Immature natural killer cell (primary cell): ENCODE measurements at regions not wholly inside any gene's neighbourhood (a gene's known extent, or its start where the extent isn't known, plus 50 kb on each side); places are given as distances from the start of the nearest gene placed in this dataset.
"Not testable (repeated sequence)": the region's sequence is repeated elsewhere in the genome, so short reads cannot be mapped to it uniquely, and the experiment has no call there.

ENCODE experiments used
- DNase-seq, 3 donors: peaks; one replicate each; pipeline ENCODE4 v3.0.0; 2022; ENCODE audit warnings: mixed read lengths in 1 of 3
- H3K27ac Mint-ChIP-seq, 6 donors: one replicate each; pipeline ENCODE4 v1.8.0; 2020; ENCODE audit warnings: mixed read lengths in 6 of 6, mild to moderate bottlenecking in 5 of 6, inconsistent platforms in 4 of 6, moderate library complexity in 3 of 6
- H3K27me3 Mint-ChIP-seq, 3 donors: one replicate each; pipeline ENCODE4 v1.8.0; 2020 to 2021; ENCODE audit warnings: low read depth in 3 of 3, mild to moderate bottlenecking in 3 of 3, mixed read lengths in 3 of 3, moderate library complexity in 3 of 3, inconsistent platforms in 1 of 3
- H3K36me3 Mint-ChIP-seq, 3 donors: one replicate each; pipeline ENCODE4 v1.8.0; 2020; ENCODE audit warnings: mixed read lengths in 3 of 3, inconsistent platforms in 2 of 3, mild to moderate bottlenecking in 2 of 3
- H3K4me1 Mint-ChIP-seq, 2 donors: one replicate each; pipeline ENCODE4 v1.8.0; 2020; ENCODE audit warnings: inconsistent platforms in 2 of 2, mild to moderate bottlenecking in 2 of 2, mixed read lengths in 2 of 2, moderate library complexity in 1 of 2
- H3K4me3 Mint-ChIP-seq, 5 donors: one replicate each; pipeline ENCODE4 v1.8.0; 2020; ENCODE audit warnings: mild to moderate bottlenecking in 5 of 5, mixed read lengths in 5 of 5, inconsistent platforms in 3 of 5, moderate library complexity in 3 of 5
- H3K9me3 Mint-ChIP-seq, 6 donors: one replicate each; pipeline ENCODE4 v1.8.0; 2020; ENCODE audit warnings: mild to moderate bottlenecking in 6 of 6, mixed read lengths in 6 of 6, inconsistent platforms in 4 of 6, moderate library complexity in 3 of 6

- peaks cover 7 to 65% (median 31%) of the 10 kb centered on the region in 6 donors for H3K9me3 Mint-ChIP-seq
- H3K36me3 Mint-ChIP-seq, result peaks cover 20 to 37% (median 22%) of the 10 kb centered on the region in 3 donors
- no peak overlapping the region for H3K4me3 Mint-ChIP-seq
- no peak overlapping the region for H3K27ac Mint-ChIP-seq
- H3K4me1 Mint-ChIP-seq, result no peaks in the 10 kb centered on the region
- no peak for DNase-seq
- H3K27me3 Mint-ChIP-seq, result peaks cover 0 to 2% (median 0%) of the 10 kb centered on the region in 3 donors
These were observed 107.0 kb upstream of the ZC3H15 start for GRCh38 chr2:186379052-186379451.

GRCh38 chr2:186380805-186381204 is 105.3 kb upstream of the ZC3H15 start:
- H3K27me3 Mint-ChIP-seq, result peaks cover 0 to 2% (median 0%) of the 10 kb centered on the region in 3 donors
- DNase-seq, result no peak
- peaks cover 22 to 40% (median 23%) of the 10 kb centered on the region in 3 donors for H3K36me3 Mint-ChIP-seq
- no peak overlapping the region for H3K4me3 Mint-ChIP-seq
- H3K9me3 Mint-ChIP-seq, result peaks cover 8 to 61% (median 34%) of the 10 kb centered on the region in 6 donors
- no peaks in the 10 kb centered on the region for H3K4me1 Mint-ChIP-seq
- no peak overlapping the region for H3K27ac Mint-ChIP-seq

- Mint-ChIP-seq H3K27ac (no peak overlapping the region), H3K36me3 (peaks cover 22 to 40% (median 25%) of the 10 kb centered on the region in 3 donors), H3K27me3 (peaks cover 0 to 2% (median 0%) of the 10 kb centered on the region in 3 donors), H3K4me1 (no peaks in the 10 kb centered on the region), H3K4me3 (no peak overlapping the region), H3K9me3 (peaks cover 14 to 64% (median 37%) of the 10 kb centered on the region in 6 donors)
- DNase-seq, result no peak
These were observed 104.5 kb upstream of the ZC3H15 start for GRCh38 chr2:186381573-186381972.

- DNase-seq, result no peak
- Mint-ChIP-seq H3K27me3 (peaks cover 0 to 2% (median 0%) of the 10 kb centered on the region in 3 donors), H3K9me3 (peaks cover 14 to 65% (median 37%) of the 10 kb centered on the region in 6 donors), H3K27ac (no peak overlapping the region), H3K36me3 (peaks cover 24 to 29% (median 28%) of the 10 kb centered on the region in 3 donors), H3K4me1 (no peaks in the 10 kb centered on the region), H3K4me3 (no peak overlapping the region)
These were observed 103.1 kb upstream of the ZC3H15 start for GRCh38 chr2:186382932-186383331.

- peaks cover 15 to 70% (median 41%) of the 10 kb centered on the region in 6 donors for H3K9me3 Mint-ChIP-seq
- H3K4me3 Mint-ChIP-seq, result no peak overlapping the region
- peaks cover 23 to 27% (median 27%) of the 10 kb centered on the region in 3 donors for H3K36me3 Mint-ChIP-seq
- no peak for DNase-seq
- H3K27me3 Mint-ChIP-seq, result peaks cover 0 to 2% (median 0%) of the 10 kb centered on the region in 3 donors
- H3K4me1 Mint-ChIP-seq, result no peaks in the 10 kb centered on the region
- no peak overlapping the region for H3K27ac Mint-ChIP-seq
These were observed 101.8 kb upstream of the ZC3H15 start for GRCh38 chr2:186384226-186384625.

- H3K4me3 Mint-ChIP-seq, H3K27me3 Mint-ChIP-seq, DNase-seq, H3K27ac Mint-ChIP-seq, H3K4me1 Mint-ChIP-seq: not testable (repeated sequence)
- Mint-ChIP-seq H3K9me3 (peaks cover 25 to 76% (median 52%) of the 10 kb centered on the region in 6 donors), H3K36me3 (peaks cover 21 to 35% (median 22%) of the 10 kb centered on the region in 3 donors)
These were observed 100.3 kb upstream of the ZC3H15 start for GRCh38 chr2:186385638-186386201.

GRCh38 chr2:186399082-186399644 is 86.9 kb upstream of the ZC3H15 start:
- no peak overlapping the region for H3K27ac Mint-ChIP-seq
- H3K9me3 Mint-ChIP-seq, result peaks cover 3 to 39% (median 17%) of the 10 kb centered on the region in 6 donors
- no peak for DNase-seq
- H3K4me1 Mint-ChIP-seq, result no peaks in the 10 kb centered on the region
- no peak overlapping the region for H3K4me3 Mint-ChIP-seq
- H3K27me3 Mint-ChIP-seq, result peaks cover 0 to 2% (median 0%) of the 10 kb centered on the region in 3 donors
- H3K36me3 Mint-ChIP-seq, result peaks cover 0 to 7% (median 6%) of the 10 kb centered on the region in 3 donors

GRCh38 chr2:186405842-186406241 is 80.2 kb upstream of the ZC3H15 start:
- no peak for DNase-seq
- H3K27me3 Mint-ChIP-seq, result no peaks in the 10 kb centered on the region
- peaks cover 0 to 13% (median 10%) of the 10 kb centered on the region in 3 donors for H3K36me3 Mint-ChIP-seq
- no peak overlapping the region for H3K4me3 Mint-ChIP-seq
- no peak overlapping the region for H3K27ac Mint-ChIP-seq
- H3K9me3 Mint-ChIP-seq, result peaks cover 0 to 15% (median 10%) of the 10 kb centered on the region in 6 donors
- no peaks in the 10 kb centered on the region for H3K4me1 Mint-ChIP-seq

- H3K36me3 Mint-ChIP-seq, result peaks cover 5 to 15% (median 10%) of the 10 kb centered on the region in 3 donors
These were observed 78.4 kb upstream of the ZC3H15 start for GRCh38 chr2:186407611-186408010.

GRCh38 chr2:186410802-186411201 is 75.3 kb upstream of the ZC3H15 start:
- Mint-ChIP-seq H3K27me3 (peaks cover 0 to 4% (median 2%) of the 10 kb centered on the region in 3 donors), H3K36me3 (peaks cover 4 to 24% (median 9%) of the 10 kb centered on the region in 3 donors), H3K4me1 (no peaks in the 10 kb centered on the region), H3K9me3 (peaks cover 0 to 4% (median 2%) of the 10 kb centered on the region in 6 donors), H3K27ac (no peak overlapping the region), H3K4me3 (no peak overlapping the region)
- DNase-seq, result no peak

More at GRCh38 chr2:186407611-186408010, 78.4 kb upstream of the ZC3H15 start:
- no peak overlapping the region for H3K4me3 Mint-ChIP-seq
- H3K27ac Mint-ChIP-seq, result no peak overlapping the region
- no peaks in the 10 kb centered on the region for H3K4me1 Mint-ChIP-seq
- peaks cover 0 to 15% (median 10%) of the 10 kb centered on the region in 6 donors for H3K9me3 Mint-ChIP-seq
- H3K27me3 Mint-ChIP-seq, result no peaks in the 10 kb centered on the region
- DNase-seq, result no peak

- H3K36me3 Mint-ChIP-seq, result peaks cover 0 to 12% (median 9%) of the 10 kb centered on the region in 3 donors
- H3K27ac Mint-ChIP-seq, result no peak overlapping the region
- H3K27me3 Mint-ChIP-seq, result peaks cover 0 to 1% (median 0%) of the 10 kb centered on the region in 3 donors
- no peak overlapping the region for H3K4me3 Mint-ChIP-seq
- DNase-seq, result no peak
- H3K9me3 Mint-ChIP-seq, result no peaks in the 10 kb centered on the region
- peaks cover 7 to 10% of the 10 kb centered on the region in 2 donors for H3K4me1 Mint-ChIP-seq
These were observed 63.8 kb upstream of the ZC3H15 start for GRCh38 chr2:186422226-186422625.

- H3K36me3 Mint-ChIP-seq, result peaks cover 0 to 3% (median 0%) of the 10 kb centered on the region in 3 donors
- peaks cover 0 to 1% (median 0%) of the 10 kb centered on the region in 3 donors for H3K27me3 Mint-ChIP-seq
- no peak overlapping the region for H3K27ac Mint-ChIP-seq
- DNase-seq, result no peak
- H3K4me1 Mint-ChIP-seq, result peaks cover 7 to 10% of the 10 kb centered on the region in 2 donors
- no peak overlapping the region for H3K4me3 Mint-ChIP-seq
- no peaks in the 10 kb centered on the region for H3K9me3 Mint-ChIP-seq
These were observed 62.6 kb upstream of the ZC3H15 start for GRCh38 chr2:186423481-186423880.

- Mint-ChIP-seq H3K36me3 (no peaks in the 10 kb centered on the region), H3K27me3 (no peaks in the 10 kb centered on the region), H3K27ac (no peak overlapping the region), H3K4me1 (peaks cover 7 to 10% of the 10 kb centered on the region in 2 donors), H3K4me3 (no peak overlapping the region), H3K9me3 (no peaks in the 10 kb centered on the region)
- DNase-seq, result no peak
These were observed 61.8 kb upstream of the ZC3H15 start for GRCh38 chr2:186424265-186424664.

- Mint-ChIP-seq H3K9me3 (no peaks in the 10 kb centered on the region), H3K4me3 (no peak overlapping the region), H3K4me1 (peaks cover 7 to 10% of the 10 kb centered on the region in 2 donors), H3K36me3 (no peaks in the 10 kb centered on the region), H3K27ac (no peak overlapping the region), H3K27me3 (no peaks in the 10 kb centered on the region)
- DNase-seq, result no peak
These were observed 60.5 kb upstream of the ZC3H15 start for GRCh38 chr2:186425576-186425975.
